WTC11 (cell line): ENCODE measurements at regions not wholly inside any gene's neighbourhood (a gene's known extent, or its start where the extent isn't known, plus 50 kb on each side); places are given as distances from the start of the nearest gene placed in this dataset.

Source experiments
- ATAC-seq: fragments of 200-7000 bp; cut with Tn5 transposase; 2 replicates; pipeline ENCODE4 v1.10.0; 2021; ENCODE audit warnings: mild to moderate bottlenecking, moderate library complexity
- CTCF ChIA-PET: fragments of 300-600 bp; sonication (Branson Sonifier 250); formaldehyde crosslinking; loops from one replicate; lab custom pipeline; 2021; ENCODE audit warnings: antibody characterized with exemption; lab: Charles Lee
- POLR2A ChIA-PET: fragments of 350-600 bp; sonication (Branson Sonifier 250); formaldehyde crosslinking; loops from one replicate; lab custom pipeline; 2021; ENCODE audit warnings: antibody characterized with exemption; lab: Charles Lee
- DNase-seq: peaks from one replicate; pipeline ENCODE4 v3.0.0; 2021; ENCODE audit warnings: low spot score
- H3K27ac Mint-ChIP-seq: 2 replicates; pipeline ENCODE4 v1.8.0; 2021; ENCODE audit warnings: mixed read lengths
- H3K27me3 Mint-ChIP-seq: 2 replicates; pipeline ENCODE4 v1.8.0; 2021; ENCODE audit warnings: low read depth, mild to moderate bottlenecking, moderate library complexity, mixed read lengths
- H3K36me3 Mint-ChIP-seq: 2 replicates; pipeline ENCODE4 v1.8.0; 2021; ENCODE audit warnings: mixed read lengths
- H3K4me1 Mint-ChIP-seq: 2 replicates; pipeline ENCODE4 v1.8.0; 2022; ENCODE audit warnings: mixed read lengths
- H3K4me3 Mint-ChIP-seq: 2 replicates; pipeline ENCODE4 v1.8.0; 2021; ENCODE audit warnings: mild to moderate bottlenecking, moderate library complexity, mixed read lengths
- H3K9me3 Mint-ChIP-seq: 2 replicates; pipeline ENCODE4 v1.8.0; 2021; ENCODE audit warnings: mixed read lengths
- ARID4B ChIP-seq: sonication (generic); formaldehyde crosslinking; IDR thresholded peaks from 2 replicates; pipeline ENCODE4 v1.8.0; 2023; ENCODE audit warnings: missing genetic modification reagents, mild to moderate bottlenecking, borderline replicate concordance
- ATF1 ChIP-seq: sonication (generic); formaldehyde crosslinking; IDR thresholded peaks from 2 replicates; pipeline ENCODE4 v1.8.1; 2023; ENCODE audit warnings: mild to moderate bottlenecking, moderate library complexity, missing genetic modification reagents
- CBFB ChIP-seq: sonication (generic); formaldehyde crosslinking; IDR thresholded peaks from 2 replicates; pipeline ENCODE4 v1.8.1; 2022; ENCODE audit warnings: mild to moderate bottlenecking, low read depth, missing genetic modification reagents
- E2F1 ChIP-seq: sonication (generic); formaldehyde crosslinking; IDR thresholded peaks from 2 replicates; pipeline ENCODE4 v1.8.0; 2022; ENCODE audit warnings: mild to moderate bottlenecking, missing genetic modification reagents
- EMX1 ChIP-seq: fragments of 250-450 bp; sonication (Bioruptor Pico); IDR thresholded peaks from 2 replicates; pipeline ENCODE4 v1.8.0; 2021; ENCODE audit warnings: mild to moderate bottlenecking
- FOXJ3 ChIP-seq: sonication (generic); formaldehyde crosslinking; IDR thresholded peaks from 2 replicates; pipeline ENCODE4 v1.9.0; 2021; ENCODE audit warnings: missing genetic modification reagents, mild to moderate bottlenecking, borderline replicate concordance
- FOXK1 ChIP-seq: sonication (generic); formaldehyde crosslinking; IDR thresholded peaks from 2 replicates; pipeline ENCODE4 v1.8.0; 2022; ENCODE audit warnings: mild to moderate bottlenecking, moderate library complexity, missing genetic modification reagents
- HMGA2 ChIP-seq: fragments of 250-450 bp; sonication (Bioruptor Pico); IDR thresholded peaks from 2 replicates; pipeline ENCODE4 v1.4.0; 2021; ENCODE audit warnings: mild to moderate bottlenecking, moderate library complexity
- JUN ChIP-seq: sonication (generic); formaldehyde crosslinking; IDR thresholded peaks from 2 replicates; pipeline ENCODE4 v1.8.0; 2023; ENCODE audit warnings: mild to moderate bottlenecking, missing genetic modification reagents
- KAT7 ChIP-seq: sonication (generic); formaldehyde crosslinking; IDR thresholded peaks from 2 replicates; pipeline ENCODE4 v1.8.1; 2023; ENCODE audit warnings: missing genetic modification reagents, mild to moderate bottlenecking, borderline replicate concordance
- MYBL2 ChIP-seq: sonication (generic); formaldehyde crosslinking; IDR thresholded peaks from 2 replicates; pipeline ENCODE4 v1.8.1; 2023; ENCODE audit warnings: mild to moderate bottlenecking, moderate library complexity, missing genetic modification reagents
- NFATC4 ChIP-seq: fragments of 250-450 bp; sonication (Bioruptor Pico); IDR thresholded peaks from 2 replicates; pipeline ENCODE4 v1.9.0; 2021; ENCODE audit warnings: mild to moderate bottlenecking
- NR3C1 ChIP-seq: sonication (generic); formaldehyde crosslinking; conservative IDR thresholded peaks from 2 replicates; pipeline ENCODE4 v1.8.1; 2023; ENCODE audit warnings: low read depth, mild to moderate bottlenecking, missing genetic modification reagents
- PRDM15 ChIP-seq: sonication (generic); formaldehyde crosslinking; IDR thresholded peaks from 2 replicates; pipeline ENCODE4 v1.8.0; 2022; ENCODE audit warnings: missing genetic modification reagents
- SOX15 ChIP-seq: fragments of 250-450 bp; sonication (Bioruptor Pico); IDR thresholded peaks from 2 replicates; pipeline ENCODE4 v1.9.0; 2021; ENCODE audit warnings: mild to moderate bottlenecking
- TEAD1 ChIP-seq: sonication (generic); formaldehyde crosslinking; IDR thresholded peaks from 2 replicates; pipeline ENCODE4 v1.8.0; 2022; ENCODE audit warnings: mild to moderate bottlenecking, missing genetic modification reagents
- USF1 ChIP-seq: sonication (generic); formaldehyde crosslinking; IDR thresholded peaks from 2 replicates; pipeline ENCODE4 v1.8.0; 2022; ENCODE audit warnings: mild to moderate bottlenecking, missing genetic modification reagents
- ZMAT4 ChIP-seq: fragments of 250-450 bp; sonication (Bioruptor Pico); IDR thresholded peaks from 2 replicates; pipeline ENCODE4 v1.9.0; 2021; ENCODE audit warnings: mild to moderate bottlenecking
- ZNF219 ChIP-seq: sonication (generic); formaldehyde crosslinking; IDR thresholded peaks from 2 replicates; pipeline ENCODE4 v1.8.0; 2023; ENCODE audit warnings: missing genetic modification reagents, mild to moderate bottlenecking, borderline replicate concordance
- ZNF232 ChIP-seq: sonication (generic); formaldehyde crosslinking; IDR thresholded peaks from 2 replicates; pipeline ENCODE4 v1.8.0; 2022; ENCODE audit warnings: mild to moderate bottlenecking, missing genetic modification reagents
- ZNF416 ChIP-seq: fragments of 250-450 bp; sonication (Bioruptor Pico); IDR thresholded peaks from 2 replicates; pipeline ENCODE4 v1.9.0; 2021; ENCODE audit warnings: mild to moderate bottlenecking, inconsistent platforms

GRCh38 chr11:120010775-120011174 lies 127.1 kb downstream of the TRIM29 start:
- TF ChIP-seq ZNF232 (CRISPR knock-in tag): no peak
- TF ChIP-seq NFATC4 (CRISPR knock-in tag): no peak
- no peak for TF ChIP-seq ZMAT4 (CRISPR knock-in tag)
- no peak for TF ChIP-seq SOX15 (CRISPR knock-in tag)
- TF ChIP-seq ATF1 (CRISPR knock-in tag): no peak
- no peak for TF ChIP-seq ZNF219 (CRISPR knock-in tag)
- TF ChIP-seq USF1 (CRISPR knock-in tag): no peak
- TF ChIP-seq KAT7: no peak
- no peak for TF ChIP-seq FOXJ3 (CRISPR knock-in tag)
- Mint-ChIP-seq H3K36me3 (no peaks in the 10 kb centered on the region), H3K4me3 (no peak overlapping the region), H3K27me3 (peaks cover 22% of the 10 kb centered on the region), H3K9me3 (no peaks in the 10 kb centered on the region), H3K4me1 (peaks cover 38% of the 10 kb centered on the region), H3K27ac (no peak overlapping the region)
- DNase-seq (no peak), ATAC-seq (no peak)
- ChIA-PET CTCF (interaction anchor here (1.4 to 5.5 kb wide), 2 partner anchors 68 to 102 kb away, joined by 3 to 65 read pairs; no protein-coding TSS in a partner anchor), POLR2A (no interaction called here)

GRCh38 chr11:120009938-120010337 lies 128.0 kb downstream of the TRIM29 start:
- H3K4me3 Mint-ChIP-seq: no peak overlapping the region
- no peaks in the 10 kb centered on the region for H3K36me3 Mint-ChIP-seq
- POLR2A ChIA-PET: no interaction called here
- DNase-seq: no peak
- peaks cover 22% of the 10 kb centered on the region for H3K27me3 Mint-ChIP-seq
- H3K9me3 Mint-ChIP-seq: no peaks in the 10 kb centered on the region
- CTCF ChIA-PET: interaction anchor here (1.4 to 5.5 kb wide), 2 partner anchors 68 to 103 kb away, joined by 3 to 65 read pairs; no protein-coding TSS in a partner anchor
- TF ChIP-seq ZNF416 (CRISPR knock-in tag) (no peak), JUN (CRISPR knock-in tag) (no peak), MYBL2 (CRISPR knock-in tag) (no peak), HMGA2 (CRISPR knock-in tag) (no peak), ZNF219 (CRISPR knock-in tag) (no peak), TEAD1 (no peak)
- no peak for ATAC-seq
- no peak overlapping the region for H3K27ac Mint-ChIP-seq
- peaks cover 39% of the 10 kb centered on the region for H3K4me1 Mint-ChIP-seq

GRCh38 chr11:120007144-120007543 lies 130.8 kb downstream of the TRIM29 start:
- Mint-ChIP-seq H3K4me1 (peaks cover 30% of the 10 kb centered on the region), H3K27me3 (peaks cover 15% of the 10 kb centered on the region), H3K27ac (no peak overlapping the region), H3K36me3 (no peaks in the 10 kb centered on the region), H3K9me3 (no peaks in the 10 kb centered on the region), H3K4me3 (no peak overlapping the region)
- POLR2A ChIA-PET: interaction anchor here (0.6 kb wide), 1 partner anchor 284 kb away, joined by 3 read pairs; no protein-coding TSS in a partner anchor
- ATAC-seq (no peak), DNase-seq (no peak)
- CTCF ChIA-PET: no interaction called here
- TF ChIP-seq NR3C1 (no peak), E2F1 (CRISPR knock-in tag) (no peak), FOXK1 (CRISPR knock-in tag) (no peak), EMX1 (CRISPR knock-in tag) (no peak), ZMAT4 (CRISPR knock-in tag) (no peak), PRDM15 (CRISPR knock-in tag) (no peak), KAT7 (no peak), ARID4B (CRISPR knock-in tag) (no peak), CBFB (CRISPR knock-in tag) (no peak)
